WTC11 (cell line): ENCODE measurements at regions not wholly inside any gene's neighbourhood (a gene's known extent, or its start where the extent isn't known, plus 50 kb on each side); places are given as distances from the start of the nearest gene placed in this dataset.

Experiments used
- ATAC-seq: fragments of 200-7000 bp; cut with Tn5 transposase; 2 replicates; pipeline ENCODE4 v1.10.0; 2021; ENCODE audit warnings: mild to moderate bottlenecking, moderate library complexity
- CTCF ChIA-PET: fragments of 300-600 bp; sonication (Branson Sonifier 250); formaldehyde crosslinking; loops from one replicate; lab custom pipeline; 2021; ENCODE audit warnings: antibody characterized with exemption; lab: Charles Lee
- POLR2A ChIA-PET: fragments of 350-600 bp; sonication (Branson Sonifier 250); formaldehyde crosslinking; loops from one replicate; lab custom pipeline; 2021; ENCODE audit warnings: antibody characterized with exemption; lab: Charles Lee
- DNase-seq: peaks from one replicate; pipeline ENCODE4 v3.0.0; 2021; ENCODE audit warnings: low spot score
- H3K27ac Mint-ChIP-seq: 2 replicates; pipeline ENCODE4 v1.8.0; 2021; ENCODE audit warnings: mixed read lengths
- H3K27me3 Mint-ChIP-seq: 2 replicates; pipeline ENCODE4 v1.8.0; 2021; ENCODE audit warnings: low read depth, mild to moderate bottlenecking, moderate library complexity, mixed read lengths
- H3K36me3 Mint-ChIP-seq: 2 replicates; pipeline ENCODE4 v1.8.0; 2021; ENCODE audit warnings: mixed read lengths
- H3K4me1 Mint-ChIP-seq: 2 replicates; pipeline ENCODE4 v1.8.0; 2022; ENCODE audit warnings: mixed read lengths
- H3K4me3 Mint-ChIP-seq: 2 replicates; pipeline ENCODE4 v1.8.0; 2021; ENCODE audit warnings: mild to moderate bottlenecking, moderate library complexity, mixed read lengths
- H3K9me3 Mint-ChIP-seq: 2 replicates; pipeline ENCODE4 v1.8.0; 2021; ENCODE audit warnings: mixed read lengths
- ATF1 ChIP-seq: sonication (generic); formaldehyde crosslinking; IDR thresholded peaks from 2 replicates; pipeline ENCODE4 v1.8.1; 2023; ENCODE audit warnings: mild to moderate bottlenecking, moderate library complexity, missing genetic modification reagents
- CREB1 ChIP-seq: sonication (generic); formaldehyde crosslinking; IDR thresholded peaks from 2 replicates; pipeline ENCODE4 v1.8.0; 2023; ENCODE audit warnings: mild to moderate bottlenecking, missing genetic modification reagents
- FOXJ3 ChIP-seq: sonication (generic); formaldehyde crosslinking; IDR thresholded peaks from 2 replicates; pipeline ENCODE4 v1.9.0; 2021; ENCODE audit warnings: missing genetic modification reagents, mild to moderate bottlenecking, borderline replicate concordance
- IRF2 ChIP-seq: sonication (generic); formaldehyde crosslinking; IDR thresholded peaks from 2 replicates; pipeline ENCODE4 v1.8.0; 2022; ENCODE audit warnings: low read depth, missing genetic modification reagents, borderline replicate concordance
- JAZF1 ChIP-seq: fragments of 250-450 bp; sonication (Bioruptor Pico); IDR thresholded peaks from 2 replicates; pipeline ENCODE4 v1.9.0; 2021; ENCODE audit warnings: moderate library complexity, mild to moderate bottlenecking, inconsistent platforms
- MYBL2 ChIP-seq: sonication (generic); formaldehyde crosslinking; IDR thresholded peaks from 2 replicates; pipeline ENCODE4 v1.8.1; 2023; ENCODE audit warnings: mild to moderate bottlenecking, moderate library complexity, missing genetic modification reagents
- NFYB ChIP-seq: sonication (generic); formaldehyde crosslinking; conservative IDR thresholded peaks from 2 replicates; pipeline ENCODE4 v1.8.0; 2022; ENCODE audit warnings: low read depth, missing genetic modification reagents
- PRRX2 ChIP-seq: fragments of 250-450 bp; sonication (Bioruptor Pico); IDR thresholded peaks from 2 replicates; pipeline ENCODE4 v1.8.0; 2021; ENCODE audit warnings: mild to moderate bottlenecking
- SMAD3 ChIP-seq: sonication (generic); formaldehyde crosslinking; IDR thresholded peaks from 2 replicates; pipeline ENCODE4 v1.8.0; 2022; ENCODE audit warnings: missing genetic modification reagents, mild to moderate bottlenecking, borderline replicate concordance
- TCF7 ChIP-seq: sonication (generic); formaldehyde crosslinking; IDR thresholded peaks from 2 replicates; pipeline ENCODE4 v1.8.0; 2022; ENCODE audit warnings: mild to moderate bottlenecking, low read depth, missing genetic modification reagents, moderate library complexity
- ZNF263 ChIP-seq: sonication (generic); formaldehyde crosslinking; IDR thresholded peaks from 2 replicates; pipeline ENCODE4 v1.8.1; 2022; ENCODE audit warnings: low read depth, mild to moderate bottlenecking, moderate library complexity, missing genetic modification reagents
- TF ChIP-seq, protein P1 (sequence below): fragments of 250-450 bp; sonication (Bioruptor Pico); IDR thresholded peaks from 2 replicates; pipeline ENCODE4 v1.8.0; 2021; ENCODE audit warnings: mild to moderate bottlenecking
- TF ChIP-seq, protein P2 (sequence below): sonication (generic); formaldehyde crosslinking; IDR thresholded peaks from 2 replicates; pipeline ENCODE4 v1.8.0; 2022; ENCODE audit warnings: mild to moderate bottlenecking, missing genetic modification reagents
- TF ChIP-seq, protein P3 (sequence below): sonication (generic); formaldehyde crosslinking; IDR thresholded peaks from 2 replicates; pipeline ENCODE4 v1.8.1; 2022; ENCODE audit warnings: mild to moderate bottlenecking, missing genetic modification reagents, moderate library complexity, borderline replicate concordance
- TF ChIP-seq, protein P4 (sequence below): sonication (generic); formaldehyde crosslinking; IDR thresholded peaks from 2 replicates; pipeline ENCODE4 v1.8.0; 2022; ENCODE audit warnings: mild to moderate bottlenecking, missing genetic modification reagents
- TF ChIP-seq, protein P5 (sequence below): sonication (generic); formaldehyde crosslinking; IDR thresholded peaks from 2 replicates; pipeline ENCODE4 v1.8.1; 2022; ENCODE audit warnings: missing genetic modification reagents, borderline replicate concordance
- TF ChIP-seq, protein P6 (sequence below): sonication (generic); formaldehyde crosslinking; IDR thresholded peaks from 2 replicates; pipeline ENCODE4 v1.8.1; 2023; ENCODE audit warnings: mild to moderate bottlenecking, missing genetic modification reagents
- TF ChIP-seq, protein P7 (sequence below): sonication (generic); formaldehyde crosslinking; IDR thresholded peaks from 2 replicates; pipeline ENCODE4 v1.8.0; 2022; ENCODE audit warnings: missing genetic modification reagents
- TF ChIP-seq, protein P8 (sequence below): sonication (generic); formaldehyde crosslinking; IDR thresholded peaks from 2 replicates; pipeline ENCODE4 v1.8.1; 2023; ENCODE audit warnings: mild to moderate bottlenecking, moderate library complexity, missing genetic modification reagents
- TF ChIP-seq, protein P9 (sequence below): fragments of 250-450 bp; sonication (Bioruptor Pico); IDR thresholded peaks from 2 replicates; pipeline ENCODE4 v2.1.2; 2022; ENCODE audit warnings: mild to moderate bottlenecking, moderate library complexity

DNA sequence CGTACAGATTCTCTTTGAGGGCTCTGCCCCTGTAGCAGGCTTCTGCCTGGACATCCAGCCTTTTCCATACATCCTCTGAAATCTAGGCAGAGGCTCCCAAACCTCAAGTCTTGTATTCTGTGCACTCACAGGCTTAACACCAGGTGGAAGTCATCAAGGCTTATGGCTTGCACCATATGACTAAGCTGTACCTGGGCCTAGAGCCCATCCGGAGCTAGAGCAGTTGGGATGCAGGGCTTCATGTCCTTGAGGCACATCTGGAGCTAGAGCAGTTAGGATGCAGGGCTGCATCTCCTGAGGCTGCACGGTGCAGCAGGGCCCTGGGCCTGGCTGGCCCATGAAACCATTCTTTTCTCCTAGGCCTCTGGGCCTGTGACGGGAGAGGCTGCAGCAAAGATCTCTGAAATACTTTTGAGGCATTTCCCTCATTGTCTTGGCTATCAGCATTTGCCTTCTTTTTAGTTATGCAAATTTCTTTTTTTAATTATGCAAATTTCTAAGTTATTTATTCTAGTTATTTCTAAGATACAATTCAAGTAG lies 98.7 kb downstream of the CD24 start:
- no peak for DNase-seq
- TF ChIP-seq, protein P1, sequence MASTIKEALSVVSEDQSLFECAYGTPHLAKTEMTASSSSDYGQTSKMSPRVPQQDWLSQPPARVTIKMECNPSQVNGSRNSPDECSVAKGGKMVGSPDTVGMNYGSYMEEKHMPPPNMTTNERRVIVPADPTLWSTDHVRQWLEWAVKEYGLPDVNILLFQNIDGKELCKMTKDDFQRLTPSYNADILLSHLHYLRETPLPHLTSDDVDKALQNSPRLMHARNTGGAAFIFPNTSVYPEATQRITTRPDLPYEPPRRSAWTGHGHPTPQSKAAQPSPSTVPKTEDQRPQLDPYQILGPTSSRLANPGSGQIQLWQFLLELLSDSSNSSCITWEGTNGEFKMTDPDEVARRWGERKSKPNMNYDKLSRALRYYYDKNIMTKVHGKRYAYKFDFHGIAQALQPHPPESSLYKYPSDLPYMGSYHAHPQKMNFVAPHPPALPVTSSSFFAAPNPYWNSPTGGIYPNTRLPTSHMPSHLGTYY (CRISPR knock-in tag): no peak
- TF ChIP-seq, protein P2, sequence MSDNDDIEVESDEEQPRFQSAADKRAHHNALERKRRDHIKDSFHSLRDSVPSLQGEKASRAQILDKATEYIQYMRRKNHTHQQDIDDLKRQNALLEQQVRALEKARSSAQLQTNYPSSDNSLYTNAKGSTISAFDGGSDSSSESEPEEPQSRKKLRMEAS (CRISPR knock-in tag): no peak
- TF ChIP-seq, protein P3, sequence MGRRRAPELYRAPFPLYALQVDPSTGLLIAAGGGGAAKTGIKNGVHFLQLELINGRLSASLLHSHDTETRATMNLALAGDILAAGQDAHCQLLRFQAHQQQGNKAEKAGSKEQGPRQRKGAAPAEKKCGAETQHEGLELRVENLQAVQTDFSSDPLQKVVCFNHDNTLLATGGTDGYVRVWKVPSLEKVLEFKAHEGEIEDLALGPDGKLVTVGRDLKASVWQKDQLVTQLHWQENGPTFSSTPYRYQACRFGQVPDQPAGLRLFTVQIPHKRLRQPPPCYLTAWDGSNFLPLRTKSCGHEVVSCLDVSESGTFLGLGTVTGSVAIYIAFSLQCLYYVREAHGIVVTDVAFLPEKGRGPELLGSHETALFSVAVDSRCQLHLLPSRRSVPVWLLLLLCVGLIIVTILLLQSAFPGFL (CRISPR knock-in tag): no peak
- no peak for TF ChIP-seq MYBL2
- no peak for TF ChIP-seq ATF1
- no peak for TF ChIP-seq ZNF263 (CRISPR knock-in tag)
- TF ChIP-seq, protein P4, sequence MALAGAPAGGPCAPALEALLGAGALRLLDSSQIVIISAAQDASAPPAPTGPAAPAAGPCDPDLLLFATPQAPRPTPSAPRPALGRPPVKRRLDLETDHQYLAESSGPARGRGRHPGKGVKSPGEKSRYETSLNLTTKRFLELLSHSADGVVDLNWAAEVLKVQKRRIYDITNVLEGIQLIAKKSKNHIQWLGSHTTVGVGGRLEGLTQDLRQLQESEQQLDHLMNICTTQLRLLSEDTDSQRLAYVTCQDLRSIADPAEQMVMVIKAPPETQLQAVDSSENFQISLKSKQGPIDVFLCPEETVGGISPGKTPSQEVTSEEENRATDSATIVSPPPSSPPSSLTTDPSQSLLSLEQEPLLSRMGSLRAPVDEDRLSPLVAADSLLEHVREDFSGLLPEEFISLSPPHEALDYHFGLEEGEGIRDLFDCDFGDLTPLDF (CRISPR knock-in tag): no peak
- no peak for TF ChIP-seq CREB1
- TF ChIP-seq, protein P5, sequence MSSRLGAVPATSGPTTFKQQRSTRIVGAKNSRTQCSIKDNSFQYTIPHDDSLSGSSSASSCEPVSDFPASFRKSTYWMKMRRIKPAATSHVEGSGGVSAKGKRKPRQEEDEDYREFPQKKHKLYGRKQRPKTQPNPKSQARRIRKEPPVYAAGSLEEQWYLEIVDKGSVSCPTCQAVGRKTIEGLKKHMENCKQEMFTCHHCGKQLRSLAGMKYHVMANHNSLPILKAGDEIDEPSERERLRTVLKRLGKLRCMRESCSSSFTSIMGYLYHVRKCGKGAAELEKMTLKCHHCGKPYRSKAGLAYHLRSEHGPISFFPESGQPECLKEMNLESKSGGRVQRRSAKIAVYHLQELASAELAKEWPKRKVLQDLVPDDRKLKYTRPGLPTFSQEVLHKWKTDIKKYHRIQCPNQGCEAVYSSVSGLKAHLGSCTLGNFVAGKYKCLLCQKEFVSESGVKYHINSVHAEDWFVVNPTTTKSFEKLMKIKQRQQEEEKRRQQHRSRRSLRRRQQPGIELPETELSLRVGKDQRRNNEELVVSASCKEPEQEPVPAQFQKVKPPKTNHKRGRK: no peak
- TF ChIP-seq, protein P6, sequence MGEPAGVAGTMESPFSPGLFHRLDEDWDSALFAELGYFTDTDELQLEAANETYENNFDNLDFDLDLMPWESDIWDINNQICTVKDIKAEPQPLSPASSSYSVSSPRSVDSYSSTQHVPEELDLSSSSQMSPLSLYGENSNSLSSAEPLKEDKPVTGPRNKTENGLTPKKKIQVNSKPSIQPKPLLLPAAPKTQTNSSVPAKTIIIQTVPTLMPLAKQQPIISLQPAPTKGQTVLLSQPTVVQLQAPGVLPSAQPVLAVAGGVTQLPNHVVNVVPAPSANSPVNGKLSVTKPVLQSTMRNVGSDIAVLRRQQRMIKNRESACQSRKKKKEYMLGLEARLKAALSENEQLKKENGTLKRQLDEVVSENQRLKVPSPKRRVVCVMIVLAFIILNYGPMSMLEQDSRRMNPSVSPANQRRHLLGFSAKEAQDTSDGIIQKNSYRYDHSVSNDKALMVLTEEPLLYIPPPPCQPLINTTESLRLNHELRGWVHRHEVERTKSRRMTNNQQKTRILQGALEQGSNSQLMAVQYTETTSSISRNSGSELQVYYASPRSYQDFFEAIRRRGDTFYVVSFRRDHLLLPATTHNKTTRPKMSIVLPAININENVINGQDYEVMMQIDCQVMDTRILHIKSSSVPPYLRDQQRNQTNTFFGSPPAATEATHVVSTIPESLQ: no peak
- TF ChIP-seq, protein P7, sequence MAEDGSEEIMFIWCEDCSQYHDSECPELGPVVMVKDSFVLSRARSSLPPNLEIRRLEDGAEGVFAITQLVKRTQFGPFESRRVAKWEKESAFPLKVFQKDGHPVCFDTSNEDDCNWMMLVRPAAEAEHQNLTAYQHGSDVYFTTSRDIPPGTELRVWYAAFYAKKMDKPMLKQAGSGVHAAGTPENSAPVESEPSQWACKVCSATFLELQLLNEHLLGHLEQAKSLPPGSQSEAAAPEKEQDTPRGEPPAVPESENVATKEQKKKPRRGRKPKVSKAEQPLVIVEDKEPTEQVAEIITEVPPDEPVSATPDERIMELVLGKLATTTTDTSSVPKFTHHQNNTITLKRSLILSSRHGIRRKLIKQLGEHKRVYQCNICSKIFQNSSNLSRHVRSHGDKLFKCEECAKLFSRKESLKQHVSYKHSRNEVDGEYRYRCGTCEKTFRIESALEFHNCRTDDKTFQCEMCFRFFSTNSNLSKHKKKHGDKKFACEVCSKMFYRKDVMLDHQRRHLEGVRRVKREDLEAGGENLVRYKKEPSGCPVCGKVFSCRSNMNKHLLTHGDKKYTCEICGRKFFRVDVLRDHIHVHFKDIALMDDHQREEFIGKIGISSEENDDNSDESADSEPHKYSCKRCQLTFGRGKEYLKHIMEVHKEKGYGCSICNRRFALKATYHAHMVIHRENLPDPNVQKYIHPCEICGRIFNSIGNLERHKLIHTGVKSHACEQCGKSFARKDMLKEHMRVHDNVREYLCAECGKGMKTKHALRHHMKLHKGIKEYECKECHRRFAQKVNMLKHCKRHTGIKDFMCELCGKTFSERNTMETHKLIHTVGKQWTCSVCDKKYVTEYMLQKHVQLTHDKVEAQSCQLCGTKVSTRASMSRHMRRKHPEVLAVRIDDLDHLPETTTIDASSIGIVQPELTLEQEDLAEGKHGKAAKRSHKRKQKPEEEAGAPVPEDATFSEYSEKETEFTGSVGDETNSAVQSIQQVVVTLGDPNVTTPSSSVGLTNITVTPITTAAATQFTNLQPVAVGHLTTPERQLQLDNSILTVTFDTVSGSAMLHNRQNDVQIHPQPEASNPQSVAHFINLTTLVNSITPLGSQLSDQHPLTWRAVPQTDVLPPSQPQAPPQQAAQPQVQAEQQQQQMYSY (CRISPR knock-in tag): no peak
- TF ChIP-seq SMAD3: no peak
- no peak for TF ChIP-seq NFYB
- no peak for TF ChIP-seq IRF2
- TF ChIP-seq, protein P8, sequence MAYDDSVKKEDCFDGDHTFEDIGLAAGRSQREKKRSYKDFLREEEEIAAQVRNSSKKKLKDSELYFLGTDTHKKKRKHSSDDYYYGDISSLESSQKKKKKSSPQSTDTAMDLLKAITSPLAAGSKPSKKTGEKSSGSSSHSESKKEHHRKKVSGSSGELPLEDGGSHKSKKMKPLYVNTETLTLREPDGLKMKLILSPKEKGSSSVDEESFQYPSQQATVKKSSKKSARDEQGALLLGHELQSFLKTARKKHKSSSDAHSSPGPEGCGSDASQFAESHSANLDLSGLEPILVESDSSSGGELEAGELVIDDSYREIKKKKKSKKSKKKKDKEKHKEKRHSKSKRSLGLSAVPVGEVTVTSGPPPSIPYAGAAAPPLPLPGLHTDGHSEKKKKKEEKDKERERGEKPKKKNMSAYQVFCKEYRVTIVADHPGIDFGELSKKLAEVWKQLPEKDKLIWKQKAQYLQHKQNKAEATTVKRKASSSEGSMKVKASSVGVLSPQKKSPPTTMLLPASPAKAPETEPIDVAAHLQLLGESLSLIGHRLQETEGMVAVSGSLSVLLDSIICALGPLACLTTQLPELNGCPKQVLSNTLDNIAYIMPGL (CRISPR knock-in tag): no peak
- no peak for TF ChIP-seq JAZF1 (CRISPR knock-in tag)
- no peak for TF ChIP-seq FOXJ3
- TF ChIP-seq, protein P9, sequence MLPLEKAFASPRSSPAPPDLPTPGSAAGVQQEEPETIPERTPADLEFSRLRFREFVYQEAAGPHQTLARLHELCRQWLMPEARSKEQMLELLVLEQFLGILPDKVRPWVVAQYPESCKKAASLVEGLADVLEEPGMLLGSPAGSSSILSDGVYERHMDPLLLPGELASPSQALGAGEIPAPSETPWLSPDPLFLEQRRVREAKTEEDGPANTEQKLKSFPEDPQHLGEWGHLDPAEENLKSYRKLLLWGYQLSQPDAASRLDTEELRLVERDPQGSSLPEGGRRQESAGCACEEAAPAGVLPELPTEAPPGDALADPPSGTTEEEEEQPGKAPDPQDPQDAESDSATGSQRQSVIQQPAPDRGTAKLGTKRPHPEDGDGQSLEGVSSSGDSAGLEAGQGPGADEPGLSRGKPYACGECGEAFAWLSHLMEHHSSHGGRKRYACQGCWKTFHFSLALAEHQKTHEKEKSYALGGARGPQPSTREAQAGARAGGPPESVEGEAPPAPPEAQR (CRISPR knock-in tag): no peak
- TF ChIP-seq PRRX2 (CRISPR knock-in tag): no peak
- TF ChIP-seq TCF7: no peak
- peaks cover 46% of the 10 kb centered on the region for H3K9me3 Mint-ChIP-seq
- H3K27ac Mint-ChIP-seq: no peak overlapping the region
- no peak overlapping the region for H3K4me3 Mint-ChIP-seq
- H3K27me3 Mint-ChIP-seq: no peaks in the 10 kb centered on the region
- H3K36me3 Mint-ChIP-seq: peaks cover 35% of the 10 kb centered on the region
- CTCF ChIA-PET: no interaction called here
- no peak for ATAC-seq
- POLR2A ChIA-PET: no interaction called here
- H3K4me1 Mint-ChIP-seq: peaks cover 12% of the 10 kb centered on the region
